BJ (cell line): ENCODE measurements at regions not wholly inside any gene's neighbourhood (a gene's known extent, or its start where the extent isn't known, plus 50 kb on each side); places are given as distances from the start of the nearest gene placed in this dataset. TPM values are rescaled to one million over a fixed set of nuclear protein-coding genes. Genes with fewer than 3 reads are reported as not detected.
"Not testable (repeated sequence)": the region's sequence is repeated elsewhere in the genome, so short reads cannot be mapped to it uniquely, and the experiment has no call there.

Experiments used
- CTCF ChIA-PET: fragments of 350-600 bp; formaldehyde crosslinking; extraction: SDS; loops from one replicate; lab custom pipeline; 2021; ENCODE audit warnings: antibody characterized with exemption, inconsistent platforms; lab: Yijun Ruan, JAX
- POLR2A ChIA-PET: fragments of 300-600 bp; sonication (Branson Sonifier 250); formaldehyde crosslinking; extraction: SDS; loops from one replicate; lab custom pipeline; 2021; ENCODE audit warnings: antibody characterized with exemption; lab: Charles Lee
- DNase-seq: peaks from one replicate; pipeline ENCODE4 v3.0.0-alpha.2; 2011; ENCODE audit warnings: low read depth
- H3K27me3 ChIP-seq: 2 replicates; pipeline ENCODE4 v1.6.0; 2011; ENCODE audit warnings: low read length; ENCODE audit not compliant: control insufficient read depth, insufficient read depth
- H3K36me3 ChIP-seq: 2 replicates; pipeline ENCODE4 v1.5.1; 2011; ENCODE audit warnings: low read length; ENCODE audit not compliant: control insufficient read depth, insufficient read depth
- H3K4me3 ChIP-seq: 2 replicates; pipeline ENCODE4 v1.5.1; 2011; ENCODE audit warnings: low read depth, mild to moderate bottlenecking, control low read depth, low read length
- small RNA-seq: library from RNA; depleted of rRNA; stranded (forward); fragments of <200 nt; gene quantifications from one replicate; pipeline ENCODE3, GENCODE V24; 2012; ENCODE audit warnings: low replicate concordance, low read depth; ENCODE audit not compliant: insufficient read length
- TF ChIP-seq, protein P1 (sequence below): IDR thresholded peaks from 2 replicates; pipeline ENCODE4 v1.5.1; 2011; ENCODE audit warnings: low read depth, mild to moderate bottlenecking, control low read depth, inconsistent platforms, low read length, moderate library complexity; ENCODE audit not compliant: insufficient read depth

DNA sequence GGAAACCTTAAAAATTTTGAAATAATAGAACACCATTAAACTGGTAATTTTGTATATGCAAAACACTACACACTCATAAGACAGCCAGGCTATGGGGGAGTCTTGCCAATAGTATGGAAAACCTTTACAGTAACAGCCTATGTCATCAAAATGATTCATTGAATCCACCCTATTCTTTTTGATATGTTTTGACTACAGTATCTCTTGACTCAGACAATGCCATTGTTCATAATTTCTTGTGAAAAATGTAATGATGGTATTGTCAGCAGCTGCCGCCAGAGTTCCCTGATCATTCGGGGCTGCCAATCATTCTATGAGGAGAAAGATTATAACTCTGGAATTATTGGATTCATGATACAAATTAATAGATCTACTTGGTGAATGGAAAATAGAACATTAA, 101.4 kb upstream of the POC5 start:
- no peaks in the 10 kb centered on the region for H3K36me3 ChIP-seq
- no peak for DNase-seq
- ChIA-PET POLR2A (no interaction called here), CTCF (no interaction called here)
- H3K27me3 ChIP-seq = no peaks in the 10 kb centered on the region
- TF ChIP-seq, protein P1, sequence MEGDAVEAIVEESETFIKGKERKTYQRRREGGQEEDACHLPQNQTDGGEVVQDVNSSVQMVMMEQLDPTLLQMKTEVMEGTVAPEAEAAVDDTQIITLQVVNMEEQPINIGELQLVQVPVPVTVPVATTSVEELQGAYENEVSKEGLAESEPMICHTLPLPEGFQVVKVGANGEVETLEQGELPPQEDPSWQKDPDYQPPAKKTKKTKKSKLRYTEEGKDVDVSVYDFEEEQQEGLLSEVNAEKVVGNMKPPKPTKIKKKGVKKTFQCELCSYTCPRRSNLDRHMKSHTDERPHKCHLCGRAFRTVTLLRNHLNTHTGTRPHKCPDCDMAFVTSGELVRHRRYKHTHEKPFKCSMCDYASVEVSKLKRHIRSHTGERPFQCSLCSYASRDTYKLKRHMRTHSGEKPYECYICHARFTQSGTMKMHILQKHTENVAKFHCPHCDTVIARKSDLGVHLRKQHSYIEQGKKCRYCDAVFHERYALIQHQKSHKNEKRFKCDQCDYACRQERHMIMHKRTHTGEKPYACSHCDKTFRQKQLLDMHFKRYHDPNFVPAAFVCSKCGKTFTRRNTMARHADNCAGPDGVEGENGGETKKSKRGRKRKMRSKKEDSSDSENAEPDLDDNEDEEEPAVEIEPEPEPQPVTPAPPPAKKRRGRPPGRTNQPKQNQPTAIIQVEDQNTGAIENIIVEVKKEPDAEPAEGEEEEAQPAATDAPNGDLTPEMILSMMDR = no peak
- no peak overlapping the region for H3K4me3 ChIP-seq

DNA sequence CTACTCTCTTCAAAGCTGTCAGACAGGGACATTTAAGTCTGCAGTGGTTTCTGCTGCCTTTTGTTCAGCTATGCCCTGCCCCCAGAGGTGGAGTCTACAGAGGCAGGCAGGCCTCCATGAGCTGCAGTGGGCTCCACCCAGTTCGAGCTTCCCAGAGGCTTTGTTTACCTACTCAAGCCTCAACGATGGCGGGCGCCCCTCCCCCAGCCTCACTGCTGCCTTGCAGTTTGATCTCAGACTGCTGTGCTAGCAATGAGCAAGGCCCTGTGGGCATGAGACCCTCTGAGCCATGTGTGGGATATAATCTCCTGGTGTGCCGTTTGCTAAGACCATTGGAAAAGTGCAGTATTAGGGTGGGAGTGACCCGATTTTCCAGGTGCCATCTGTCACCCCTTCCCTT, 82.5 kb upstream of the POC5 start:
- CTCF ChIA-PET = interaction anchor here (0.7 kb wide), 1 partner anchor 25 kb away, joined by 3 read pairs; no protein-coding TSS in a partner anchor
- H3K36me3 ChIP-seq, H3K27me3 ChIP-seq, H3K4me3 ChIP-seq, DNase-seq, POLR2A ChIA-PET: not testable (repeated sequence)

GRCh38 chr5:75769338-75769737, 52.1 kb upstream of the POC5 start:
- H3K27me3 ChIP-seq, CTCF ChIA-PET, H3K36me3 ChIP-seq, POLR2A ChIA-PET, DNase-seq, H3K4me3 ChIP-seq: not testable (repeated sequence)

Small RNA genes in the stretch of these regions (small RNA-seq; reads per million reads assigned to genes)
- gene AC108120.2 = not detected
